HCT116 (cell line): ENCODE measurements at regions not wholly inside any gene's neighbourhood (a gene's known extent, or its start where the extent isn't known, plus 50 kb on each side); places are given as distances from the start of the nearest gene placed in this dataset.

Source experiments
- ATAC-seq: fragments of 200-7000 bp; cut with Tn5 transposase; 2 replicates; pipeline ENCODE4 v1.9.1; 2020; ENCODE audit warnings: mild to moderate bottlenecking, moderate library complexity
- BruUV-seq: library from RNA; stranded (reverse); fragments of 400-500 nt; replicated peaks from 2 replicates; lab custom pipeline; 2021; lab: Mats Ljungman, UMichigan
- CTCF ChIA-PET: fragments of 300-600 bp; sonication (Branson Sonifier 250); formaldehyde crosslinking; loops from one replicate; lab custom pipeline; 2021; ENCODE audit warnings: antibody characterized with exemption; lab: Charles Lee
- POLR2A ChIA-PET: fragments of 300-600, 350-600 bp; sonication (Branson Sonifier 250); formaldehyde crosslinking; loops from one replicate; lab custom pipeline; 2021; ENCODE audit warnings: antibody characterized with exemption; lab: Charles Lee
- RAD21 ChIA-PET, 2 experiments: fragments of 300-600 bp; sonication (Branson Sonifier 250); formaldehyde crosslinking; loops; one replicate each; lab custom pipeline; 2023; ENCODE audit warnings: low total read pairs in 2 of 2; ENCODE audit not compliant: uncharacterized antibody in 2 of 2, unreplicated experiment in 2 of 2, low non-redundant PET in 1 of 2; lab: Charles Lee
- DNase-seq: peaks from one replicate; pipeline ENCODE4 v3.0.0-alpha.2; 2010; ENCODE audit warnings: low read depth, low spot score
- H2AFZ ChIP-seq: fragments of 200-600 bp; shearing (Covaris generic), sonication (generic); 2 replicates; pipeline ENCODE4 v1.6.1; 2017; ENCODE audit warnings: low read depth, mixed run types, mixed read lengths, antibody characterized with exemption, low read length; ENCODE audit not compliant: poor library complexity, severe bottlenecking
- H3K27ac ChIP-seq: 2 replicates; pipeline ENCODE4 v1.5.1; 2012; ENCODE audit warnings: low read depth, low read length
- H3K27me3 ChIP-seq: fragments of 200-600 bp; sonication (generic); 2 replicates; pipeline ENCODE4 v1.6.1; 2016; ENCODE audit warnings: mixed run types, low read length, mixed read lengths; ENCODE audit not compliant: insufficient read depth
- H3K36me3 ChIP-seq, 2 experiments: fragments of 200-500 bp in 1 of 2; fragments of 200-600 bp in 1 of 2; sonication (Bioruptor generic) in 1 of 2; sonication (generic) in 1 of 2; 2 replicates each; pipeline versions ENCODE4 v1.5.1 to v1.6.1; 2014 to 2016; ENCODE audit warnings: low read length in 2 of 2, inconsistent platforms in 1 of 2, mixed read lengths in 1 of 2, mixed run types in 1 of 2; ENCODE audit not compliant: insufficient read depth in 2 of 2, control insufficient read depth in 1 of 2
- H3K4me1 ChIP-seq, 2 experiments: fragments of 200-600 bp in 1 of 2; sonication (generic) in 1 of 2; 2 replicates each; pipeline versions ENCODE4 v1.5.1 to v1.6.1; 2012 to 2017; ENCODE audit warnings: low read length in 2 of 2, inconsistent platforms in 1 of 2, mild to moderate bottlenecking in 1 of 2, mixed read lengths in 1 of 2, mixed run types in 1 of 2, moderate library complexity in 1 of 2; ENCODE audit not compliant: insufficient read depth in 2 of 2, control insufficient read depth in 1 of 2
- H3K4me2 ChIP-seq: fragments of 200-600 bp; sonication (generic); 2 replicates; pipeline ENCODE4 v1.6.1; 2017; ENCODE audit warnings: mixed run types, low read length, mixed read lengths
- H3K4me3 ChIP-seq, 2 experiments: fragments of 200-600 bp in 1 of 2; sonication (generic) in 1 of 2; replicated peaks in 1 of 2; 2 replicates each; pipeline ENCODE4 v1.5.1; 2011 to 2016; ENCODE audit warnings: low read length in 2 of 2, control low read depth in 1 of 2, low read depth in 1 of 2, mild to moderate bottlenecking in 1 of 2, mixed read lengths in 1 of 2, mixed run types in 1 of 2
- H3K79me2 ChIP-seq: fragments of 200-600 bp; sonication (generic); 2 replicates; pipeline ENCODE4 v1.6.1; 2017; ENCODE audit warnings: mild to moderate bottlenecking, mixed run types, low read length, moderate library complexity, mixed read lengths; ENCODE audit not compliant: insufficient read depth
- H3K9ac ChIP-seq: fragments of 200-600 bp; sonication (generic); 2 replicates; pipeline ENCODE4 v1.6.1; 2016; ENCODE audit warnings: low read length, mixed read lengths
- H3K9me2 ChIP-seq: fragments of 200-600 bp; sonication (generic), shearing (Covaris generic); 2 replicates; pipeline ENCODE4 v1.6.1; 2017; ENCODE audit warnings: mixed run types, mild to moderate bottlenecking, moderate library complexity; ENCODE audit not compliant: insufficient read depth
- H3K9me3 ChIP-seq, 2 experiments: fragments of 200-500 bp in 1 of 2; fragments of 200-600 bp in 1 of 2; sonication (Bioruptor generic) in 1 of 2; sonication (generic) in 1 of 2; 2 replicates each; pipeline ENCODE4 v1.6.1; 2014 to 2017; ENCODE audit warnings: low read length in 2 of 2, mixed read lengths in 2 of 2, inconsistent platforms in 1 of 2, low read depth in 1 of 2, mild to moderate bottlenecking in 1 of 2, mixed run types in 1 of 2, moderate library complexity in 1 of 2; ENCODE audit not compliant: control insufficient read depth in 1 of 2, insufficient read depth in 1 of 2
- H4K20me1 ChIP-seq: fragments of 200-600 bp; sonication (generic), shearing (Covaris generic); 2 replicates; pipeline ENCODE4 v1.6.1; 2017; ENCODE audit warnings: mixed run types, mild to moderate bottlenecking, moderate library complexity; ENCODE audit not compliant: insufficient read depth
- CTCF ChIP-seq, 3 experiments: fragments of 200-600 bp in 1 of 3; sonication (generic) in 1 of 3; IDR thresholded peaks in 2 of 3; conservative IDR thresholded peaks in 1 of 3; 2 replicates each; pipeline ENCODE4 v1.5.1; 2012 to 2017; ENCODE audit warnings: low read depth in 2 of 3, low read length in 2 of 3, antibody characterized with exemption in 1 of 3, borderline replicate concordance in 1 of 3, control low read depth in 1 of 3, mild to moderate bottlenecking in 1 of 3, mixed read lengths in 1 of 3, mixed run types in 1 of 3, moderate library complexity in 1 of 3; ENCODE audit not compliant: insufficient read depth in 1 of 3
- EZH2 ChIP-seq: fragments of 200-600 bp; sonication (generic); IDR thresholded peaks from 2 replicates; pipeline ENCODE4 v1.6.1; 2017; ENCODE audit warnings: antibody characterized with exemption, mixed run types
- FOSL1 ChIP-seq: IDR thresholded peaks from 2 replicates; pipeline ENCODE4 v1.6.1; 2012; ENCODE audit warnings: low read depth
- JUND ChIP-seq: IDR thresholded peaks from 2 replicates; pipeline ENCODE4 v1.6.1; 2012
- MAX ChIP-seq: IDR thresholded peaks from 2 replicates; pipeline ENCODE4 v1.6.1; 2012
- POLR2AphosphoS5 ChIP-seq: IDR thresholded peaks from 2 replicates; pipeline ENCODE4 v1.6.1; 2011; ENCODE audit warnings: mild to moderate bottlenecking, low read depth, low read length, moderate library complexity
- RAD21 ChIP-seq: IDR thresholded peaks from 2 replicates; pipeline ENCODE4 v1.6.1; 2012; ENCODE audit warnings: low read depth, mild to moderate bottlenecking
- SP1 ChIP-seq: IDR thresholded peaks from 2 replicates; pipeline ENCODE4 v1.6.1; 2012; ENCODE audit warnings: low read depth
- SRF ChIP-seq: IDR thresholded peaks from 2 replicates; pipeline ENCODE4 v1.6.1; 2012; ENCODE audit warnings: low read depth
- TCF7L2 ChIP-seq: IDR thresholded peaks from 2 replicates; pipeline ENCODE4 v1.7.0; 2011; ENCODE audit warnings: borderline replicate concordance, inconsistent platforms; ENCODE audit not compliant: insufficient read depth, insufficient read length; ENCODE audit errors: extremely low read depth
- intact Hi-C: fragments of 100-400 bp; cut with micrococcal nuclease; formaldehyde crosslinking; loops from 2 replicates; pipeline ENCODE4 v1.10.0; 2022

GRCh38 chr1:216929870-216930582 lies 206.8 kb upstream of the ESRRG start:
- RAD21 ChIA-PET: no interaction called here

More at GRCh38 chr1:216929870-216930582, 206.8 kb upstream of the ESRRG start:
- Histone ChIP-seq H3K27me3 (no peaks in the 10 kb centered on the region), H2AFZ (no peak overlapping the region), H3K4me3 (no peak overlapping the region), H3K9ac (no peak overlapping the region), H3K36me3 (no peaks in the 10 kb centered on the region), H3K27ac (no peak overlapping the region), H3K9me3 (no peaks in the 10 kb centered on the region; a peak in 1 of 4 replicates), H4K20me1 (no peaks in the 10 kb centered on the region), H3K4me1 (no peaks in the 10 kb centered on the region; a peak in 1 of 4 replicates), H3K4me2 (no peak overlapping the region), H3K9me2 (no peaks in the 10 kb centered on the region), H3K79me2 (no peaks in the 10 kb centered on the region)
- CTCF ChIA-PET: no interaction called here
- intact Hi-C loops: no loop called here
- DNase-seq (no peak), ATAC-seq (no peak)
- POLR2A ChIA-PET: no interaction called here
- no TSS peak for BruUV-seq
- TF ChIP-seq RAD21 (no peak), TCF7L2 (peak; percentile 79), POLR2AphosphoS5 (no peak), SRF (no peak), SP1 (no peak), JUND (no peak; the same call in 1 of the 2 replicates), EZH2 (no peak), MAX (no peak), FOSL1 (peak; percentile 41; the same call in 1 of the 2 replicates), CTCF (IDR thresholded peaks at IDR 0.05 in 2 of 3, conservative IDR thresholded peaks at IDR 0.05 in 1 of 3; ENCODE audit: borderline replicate concordance in 1 of 3, insufficient read depth in 1 of 3, low read depth in 2 of 3, low read length in 2 of 3) (no peak)
